ENCODE measurements at regions not wholly inside any gene's neighbourhood (a gene's known extent, or its start where the extent isn't known, plus 50 kb on each side); places are given as distances from the start of the nearest gene placed in this dataset.

GRCh38 chr14:84657911-84658310 lies 872.0 kb upstream of the FLRT2 start:
- H3K4me3 Mint-ChIP-seq: no peak overlapping the region
- H3K4me1 Mint-ChIP-seq (ENCODE audit: low read depth): no peaks in the 10 kb centered on the region
- no peaks in the 10 kb centered on the region for H3K27me3 Mint-ChIP-seq
- H3K27ac Mint-ChIP-seq: no peak overlapping the region
- no peaks in the 10 kb centered on the region for H3K36me3 Mint-ChIP-seq (ENCODE audit: low read depth)
- H3K9me3 Mint-ChIP-seq: peaks cover 31% of the 10 kb centered on the region
- intact Hi-C loops (cut with micrococcal nuclease): no loop called here

GRCh38 chr14:84670796-84671195 lies 859.1 kb upstream of the FLRT2 start:
- Mint-ChIP-seq H3K4me3 (no peak overlapping the region), H3K9me3 (peaks cover 7% of the 10 kb centered on the region), H3K27ac (no peak overlapping the region), H3K36me3 (ENCODE audit: low read depth) (no peaks in the 10 kb centered on the region), H3K4me1 (ENCODE audit: low read depth) (no peaks in the 10 kb centered on the region), H3K27me3 (no peaks in the 10 kb centered on the region)
- intact Hi-C loops (cut with micrococcal nuclease): no loop called here

- no peak overlapping the region for H3K4me3 Mint-ChIP-seq
- H3K4me1 Mint-ChIP-seq (ENCODE audit: low read depth): no peaks in the 10 kb centered on the region
- no peaks in the 10 kb centered on the region for H3K36me3 Mint-ChIP-seq (ENCODE audit: low read depth)
- H3K9me3 Mint-ChIP-seq: no peaks in the 10 kb centered on the region
- no peak overlapping the region for H3K27ac Mint-ChIP-seq
- no peaks in the 10 kb centered on the region for H3K27me3 Mint-ChIP-seq
- intact Hi-C loops (cut with micrococcal nuclease): no loop called here
Observed at GRCh38 chr14:84671776-84672175, 858.2 kb upstream of the FLRT2 start.

GRCh38 chr14:84674636-84675035 lies 855.3 kb upstream of the FLRT2 start:
- Mint-ChIP-seq H3K4me3 (no peak overlapping the region), H3K4me1 (ENCODE audit: low read depth) (no peaks in the 10 kb centered on the region), H3K9me3 (peaks cover 4% of the 10 kb centered on the region), H3K27me3 (no peaks in the 10 kb centered on the region), H3K27ac (no peak overlapping the region), H3K36me3 (ENCODE audit: low read depth) (no peaks in the 10 kb centered on the region)
- intact Hi-C loops (cut with micrococcal nuclease): no loop called here

- H3K36me3 Mint-ChIP-seq (ENCODE audit: low read depth): no peaks in the 10 kb centered on the region
- no peak overlapping the region for H3K4me3 Mint-ChIP-seq
- intact Hi-C loops (cut with micrococcal nuclease): no loop called here
- no peaks in the 10 kb centered on the region for H3K4me1 Mint-ChIP-seq (ENCODE audit: low read depth)
- H3K27me3 Mint-ChIP-seq: no peaks in the 10 kb centered on the region
- H3K27ac Mint-ChIP-seq: no peak overlapping the region
- H3K9me3 Mint-ChIP-seq: peaks cover 13% of the 10 kb centered on the region
Observed at GRCh38 chr14:84686550-84686949, 843.4 kb upstream of the FLRT2 start.

- peaks cover 13% of the 10 kb centered on the region for H3K9me3 Mint-ChIP-seq
- intact Hi-C loops (cut with micrococcal nuclease): no loop called here
- no peak overlapping the region for H3K4me3 Mint-ChIP-seq
- H3K4me1 Mint-ChIP-seq (ENCODE audit: low read depth): no peaks in the 10 kb centered on the region
- no peak overlapping the region for H3K27ac Mint-ChIP-seq
- no peaks in the 10 kb centered on the region for H3K27me3 Mint-ChIP-seq
- H3K36me3 Mint-ChIP-seq (ENCODE audit: low read depth): no peaks in the 10 kb centered on the region
Observed at GRCh38 chr14:84688297-84689025, 841.5 kb upstream of the FLRT2 start.

GRCh38 chr14:84694161-84694560 lies 835.8 kb upstream of the FLRT2 start:
- H3K27me3 Mint-ChIP-seq: no peaks in the 10 kb centered on the region
- no peaks in the 10 kb centered on the region for H3K4me1 Mint-ChIP-seq (ENCODE audit: low read depth)
- no peak overlapping the region for H3K4me3 Mint-ChIP-seq
- H3K36me3 Mint-ChIP-seq (ENCODE audit: low read depth): no peaks in the 10 kb centered on the region
- H3K27ac Mint-ChIP-seq: no peak overlapping the region
- intact Hi-C loops (cut with micrococcal nuclease): no loop called here
- no peaks in the 10 kb centered on the region for H3K9me3 Mint-ChIP-seq

- intact Hi-C loops (cut with micrococcal nuclease): no loop called here
- H3K4me3 Mint-ChIP-seq: no peak overlapping the region
Observed at GRCh38 chr14:84704601-84705000, 825.3 kb upstream of the FLRT2 start.

GRCh38 chr14:84707830-84708229 lies 822.1 kb upstream of the FLRT2 start:
- Mint-ChIP-seq H3K4me1 (ENCODE audit: low read depth) (no peaks in the 10 kb centered on the region), H3K27ac (no peak overlapping the region), H3K36me3 (ENCODE audit: low read depth) (no peaks in the 10 kb centered on the region), H3K4me3 (no peak overlapping the region), H3K27me3 (no peaks in the 10 kb centered on the region), H3K9me3 (peaks cover 25% of the 10 kb centered on the region)
- intact Hi-C loops (cut with micrococcal nuclease): no loop called here

More at GRCh38 chr14:84704601-84705000, 825.3 kb upstream of the FLRT2 start:
- no peaks in the 10 kb centered on the region for H3K36me3 Mint-ChIP-seq (ENCODE audit: low read depth)
- H3K27ac Mint-ChIP-seq: no peak overlapping the region
- no peaks in the 10 kb centered on the region for H3K4me1 Mint-ChIP-seq (ENCODE audit: low read depth)
- no peaks in the 10 kb centered on the region for H3K27me3 Mint-ChIP-seq
- peaks cover 24% of the 10 kb centered on the region for H3K9me3 Mint-ChIP-seq

GRCh38 chr14:84708865-84709264 lies 821.1 kb upstream of the FLRT2 start:
- intact Hi-C loops (cut with micrococcal nuclease): no loop called here
- H3K27ac Mint-ChIP-seq: no peak overlapping the region
- no peak overlapping the region for H3K4me3 Mint-ChIP-seq
- no peaks in the 10 kb centered on the region for H3K4me1 Mint-ChIP-seq (ENCODE audit: low read depth)
- H3K27me3 Mint-ChIP-seq: no peaks in the 10 kb centered on the region
- H3K9me3 Mint-ChIP-seq: peaks cover 25% of the 10 kb centered on the region
- H3K36me3 Mint-ChIP-seq (ENCODE audit: low read depth): no peaks in the 10 kb centered on the region

GRCh38 chr14:84726471-84726870 lies 803.5 kb upstream of the FLRT2 start:
- Mint-ChIP-seq H3K4me3 (no peak overlapping the region), H3K4me1 (ENCODE audit: low read depth) (no peaks in the 10 kb centered on the region), H3K27ac (no peak overlapping the region), H3K9me3 (peaks cover 18% of the 10 kb centered on the region), H3K27me3 (no peaks in the 10 kb centered on the region), H3K36me3 (ENCODE audit: low read depth) (no peaks in the 10 kb centered on the region)
- intact Hi-C loops (cut with micrococcal nuclease): no loop called here

- peaks cover 14% of the 10 kb centered on the region for H3K9me3 Mint-ChIP-seq
- intact Hi-C loops (cut with micrococcal nuclease): no loop called here
- H3K4me1 Mint-ChIP-seq (ENCODE audit: low read depth): no peaks in the 10 kb centered on the region
- H3K4me3 Mint-ChIP-seq: no peak overlapping the region
- H3K36me3 Mint-ChIP-seq (ENCODE audit: low read depth): no peaks in the 10 kb centered on the region
- no peak overlapping the region for H3K27ac Mint-ChIP-seq
- no peaks in the 10 kb centered on the region for H3K27me3 Mint-ChIP-seq
Observed at GRCh38 chr14:84749191-84749955, 780.6 kb upstream of the FLRT2 start.

- Mint-ChIP-seq H3K36me3 (ENCODE audit: low read depth) (no peaks in the 10 kb centered on the region), H3K4me3 (no peak overlapping the region), H3K4me1 (ENCODE audit: low read depth) (no peaks in the 10 kb centered on the region), H3K9me3 (peaks cover 14% of the 10 kb centered on the region), H3K27me3 (no peaks in the 10 kb centered on the region), H3K27ac (no peak overlapping the region)
- intact Hi-C loops (cut with micrococcal nuclease): no loop called here
Observed at GRCh38 chr14:84750284-84750683, 779.7 kb upstream of the FLRT2 start.

- Mint-ChIP-seq H3K4me1 (ENCODE audit: low read depth) (no peaks in the 10 kb centered on the region), H3K27ac (no peak overlapping the region), H3K36me3 (ENCODE audit: low read depth) (no peaks in the 10 kb centered on the region), H3K27me3 (no peaks in the 10 kb centered on the region), H3K4me3 (no peak overlapping the region), H3K9me3 (peaks cover 14% of the 10 kb centered on the region)
- intact Hi-C loops (cut with micrococcal nuclease): no loop called here
Observed at GRCh38 chr14:84750763-84751554, 779.0 kb upstream of the FLRT2 start.
